Trophoblast cell (in vitro differentiated cells and primary cell): ENCODE measurements at regions not wholly inside any gene's neighbourhood (a gene's known extent, or its start where the extent isn't known, plus 50 kb on each side); places are given as distances from the start of the nearest gene placed in this dataset.
"Not testable (repeated sequence)": the region's sequence is repeated elsewhere in the genome, so short reads cannot be mapped to it uniquely, and the experiment has no call there.

Experiments
- DNase-seq, 2 donors: peaks; one replicate each; pipeline ENCODE4 v3.0.0-alpha.2; 2016
- H2AFZ ChIP-seq: 2 replicates; pipeline ENCODE4 v1.6.1; 2013; ENCODE audit warnings: low read length, moderate library complexity, mild to moderate bottlenecking; ENCODE audit not compliant: insufficient read depth, poor library complexity
- H2AK5ac ChIP-seq: 2 replicates; pipeline ENCODE4 v1.6.1; 2013; ENCODE audit warnings: mild to moderate bottlenecking, low read length
- H2BK120ac ChIP-seq: 2 replicates; pipeline ENCODE4 v1.6.1; 2013; ENCODE audit warnings: low read length, mild to moderate bottlenecking, moderate library complexity; ENCODE audit not compliant: insufficient read depth, poor library complexity
- H2BK12ac ChIP-seq: 2 replicates; pipeline ENCODE4 v1.6.1; 2013; ENCODE audit warnings: mild to moderate bottlenecking, low read length, moderate library complexity
- H2BK5ac ChIP-seq: 2 replicates; pipeline ENCODE4 v1.6.1; 2013; ENCODE audit warnings: low read length, low read depth, moderate library complexity, mild to moderate bottlenecking; ENCODE audit not compliant: poor library complexity
- H3K14ac ChIP-seq: 2 replicates; pipeline ENCODE4 v1.6.1; 2013; ENCODE audit warnings: mild to moderate bottlenecking, low read length
- H3K18ac ChIP-seq: 2 replicates; pipeline ENCODE4 v1.6.1; 2013; ENCODE audit warnings: mild to moderate bottlenecking, low read length
- H3K23ac ChIP-seq: 2 replicates; pipeline ENCODE4 v1.6.1; 2013; ENCODE audit warnings: low read length
- H3K27ac ChIP-seq: 2 replicates; pipeline ENCODE4 v1.5.1; 2013; ENCODE audit warnings: low read depth, mild to moderate bottlenecking, inconsistent platforms, low read length, moderate library complexity
- H3K27me3 ChIP-seq: 2 replicates; pipeline ENCODE4 v1.6.1; 2013; ENCODE audit warnings: inconsistent platforms, mild to moderate bottlenecking, low read length, moderate library complexity; ENCODE audit not compliant: insufficient read depth
- H3K36me3 ChIP-seq, 2 experiments: 1 replicate in 1 of 2; 2 replicates in 1 of 2; pipeline ENCODE4 v1.6.1; 2013; ENCODE audit warnings: low read length in 2 of 2, mild to moderate bottlenecking in 2 of 2, moderate library complexity in 1 of 2; ENCODE audit not compliant: insufficient read depth in 2 of 2, control insufficient read depth in 1 of 2
- H3K4ac ChIP-seq: 2 replicates; pipeline ENCODE4 v1.6.1; 2013; ENCODE audit warnings: low read depth, mild to moderate bottlenecking, low read length, moderate library complexity
- H3K4me1 ChIP-seq, 2 experiments: 1 replicate in 1 of 2; 2 replicates in 1 of 2; pipeline ENCODE4 v1.6.1; 2013; ENCODE audit warnings: low read length in 2 of 2, mild to moderate bottlenecking in 2 of 2, moderate library complexity in 1 of 2; ENCODE audit not compliant: insufficient read depth in 2 of 2, control insufficient read depth in 1 of 2
- H3K4me2 ChIP-seq: 2 replicates; pipeline ENCODE4 v1.6.1; 2013; ENCODE audit warnings: inconsistent platforms, mild to moderate bottlenecking, low read length, moderate library complexity
- H3K4me3 ChIP-seq: 2 replicates; pipeline ENCODE4 v1.5.1; 2013; ENCODE audit warnings: mild to moderate bottlenecking, low read depth, low read length, inconsistent platforms
- H3K79me1 ChIP-seq: one replicate; pipeline ENCODE4 v1.6.1; 2013; ENCODE audit warnings: low read length
- H3K79me2 ChIP-seq: 2 replicates; pipeline ENCODE4 v1.6.1; 2013; ENCODE audit warnings: low read length, mild to moderate bottlenecking; ENCODE audit not compliant: control insufficient read depth, insufficient read depth, poor library complexity
- H3K9ac ChIP-seq: 2 replicates; pipeline ENCODE4 v1.6.1; 2013; ENCODE audit warnings: mild to moderate bottlenecking, low read length
- H3K9me3 ChIP-seq: 2 replicates; pipeline ENCODE4 v1.6.1; 2013; ENCODE audit warnings: low read depth, mild to moderate bottlenecking, control low read depth, inconsistent platforms, low read length; ENCODE audit not compliant: insufficient read depth
- H4K12ac ChIP-seq: 2 replicates; pipeline ENCODE4 v1.6.1; 2013; ENCODE audit warnings: low read depth, mild to moderate bottlenecking, low read length, moderate library complexity
- H4K8ac ChIP-seq: 2 replicates; pipeline ENCODE4 v1.6.1; 2013; ENCODE audit warnings: low read depth, mild to moderate bottlenecking, low read length, moderate library complexity
- H4K91ac ChIP-seq: one replicate; pipeline ENCODE4 v1.6.1; 2013; ENCODE audit warnings: low read depth, mild to moderate bottlenecking, low read length, moderate library complexity
- WGBS: extraction: QIAGEN DNeasy Blood & Tissue Kit; methylation state at CpG from one replicate; pipeline ENCODE4 v1.1.7; 2013; ENCODE audit warnings: missing lambda C conversion rate; ENCODE audit not compliant: insufficient read length, insufficient coverage; ENCODE audit errors: extremely low coverage; 5-methylcytosine and 5-hydroxymethylcytosine counted together

DNA sequence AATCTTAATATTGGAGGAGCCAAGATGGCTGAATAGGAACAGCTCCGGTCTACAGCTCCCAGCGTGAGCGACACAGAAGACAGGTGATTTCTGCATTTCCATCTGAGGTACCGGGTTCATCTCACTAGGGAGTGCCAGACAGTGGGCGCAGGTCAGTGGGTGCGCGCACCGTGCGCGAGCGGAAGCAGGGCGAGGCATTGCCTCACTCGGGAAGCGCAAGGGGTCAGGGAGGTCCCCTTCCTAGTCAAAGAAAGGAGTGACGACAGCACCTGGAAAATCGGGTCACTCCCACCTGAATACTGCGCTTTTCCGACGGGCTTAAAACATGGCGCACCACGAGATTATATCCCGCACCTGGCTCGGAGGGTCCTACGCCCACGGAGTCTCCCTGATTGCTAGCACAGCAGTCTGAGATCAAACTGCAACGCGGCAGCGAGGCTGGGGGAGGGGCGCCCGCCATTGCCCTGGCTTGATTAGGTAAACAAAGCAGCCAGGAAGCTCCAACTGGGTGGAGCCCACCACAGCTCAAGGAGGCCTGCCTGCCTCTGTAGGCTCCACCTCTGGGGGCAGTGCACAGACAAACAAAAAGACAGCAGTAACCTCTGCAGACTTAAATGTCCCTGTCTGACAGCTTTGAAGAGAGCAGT is 383.9 kb upstream of the CDIN1 start:
- H3K4me1 ChIP-seq, H4K91ac ChIP-seq, H3K23ac ChIP-seq, H3K79me2 ChIP-seq, H3K9me3 ChIP-seq, H2BK120ac ChIP-seq, H4K8ac ChIP-seq, H3K4ac ChIP-seq, H3K4me3 ChIP-seq, H2AFZ ChIP-seq, H3K18ac ChIP-seq, H2AK5ac ChIP-seq, H3K9ac ChIP-seq, H2BK5ac ChIP-seq, H3K79me1 ChIP-seq, H4K12ac ChIP-seq, H3K36me3 ChIP-seq, H3K4me2 ChIP-seq, H2BK12ac ChIP-seq, H3K27ac ChIP-seq, H3K27me3 ChIP-seq, H3K14ac ChIP-seq: not testable (repeated sequence)
- DNase-seq, result peak in 1 of 2 donors; percentile 15
- no CpG with 5 or more reads among the region's 30 CpGs for WGBS

DNA sequence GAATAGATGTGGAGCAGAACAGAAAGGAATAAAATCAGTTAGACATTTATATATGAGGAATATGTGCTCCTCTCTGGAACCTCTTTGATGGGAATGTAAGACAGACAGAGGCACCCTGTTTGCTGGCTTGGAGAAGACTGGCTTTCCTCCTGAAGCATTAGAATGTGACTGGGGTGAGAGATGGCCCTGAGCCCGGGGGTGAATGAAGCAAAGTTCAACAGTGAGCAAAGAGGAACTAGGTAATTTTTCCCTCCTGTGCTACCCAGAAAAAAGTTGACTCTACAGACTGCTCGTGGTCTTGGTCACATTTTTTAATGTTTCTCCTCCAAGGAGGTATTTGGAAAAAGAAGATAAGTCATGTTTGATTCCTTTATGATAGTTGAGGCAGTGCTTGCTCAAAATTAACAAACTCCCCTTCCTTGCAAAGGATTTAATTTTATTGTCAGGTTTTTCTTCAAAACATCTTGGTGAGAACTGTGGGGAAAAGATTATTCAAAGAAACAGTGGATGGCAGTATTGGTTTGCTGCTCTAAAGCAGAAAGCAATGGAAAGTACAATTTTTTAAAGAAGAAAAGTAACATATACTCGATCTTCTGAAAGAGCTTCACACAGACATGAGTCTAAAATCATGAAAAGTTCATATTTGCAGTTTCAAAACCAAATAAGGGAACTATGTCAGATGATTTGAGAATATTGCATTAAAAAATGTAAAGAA is 370.4 kb upstream of the CDIN1 start:
- no peaks in the 10 kb centered on the region for H3K79me1 ChIP-seq
- H3K27me3 ChIP-seq, result no peaks in the 10 kb centered on the region
- H3K4me2 ChIP-seq, result no peak overlapping the region
- H3K9me3 ChIP-seq, result no peaks in the 10 kb centered on the region
- no peak overlapping the region for H4K12ac ChIP-seq
- H3K36me3 ChIP-seq, result no peaks in the 10 kb centered on the region
- no peak overlapping the region for H2AFZ ChIP-seq
- no peak overlapping the region for H2BK12ac ChIP-seq
- no peak overlapping the region for H2BK120ac ChIP-seq
- H4K8ac ChIP-seq, result no peak overlapping the region
- H3K27ac ChIP-seq, result no peak overlapping the region
- no peak overlapping the region for H3K9ac ChIP-seq
- H3K79me2 ChIP-seq, result no peaks in the 10 kb centered on the region
- H3K4me1 ChIP-seq, result no peaks in the 10 kb centered on the region
- H3K4me3 ChIP-seq, result no peak overlapping the region
- H4K91ac ChIP-seq, result no peak overlapping the region
- H2BK5ac ChIP-seq, result no peak overlapping the region
- WGBS, result no CpG with 5 or more reads among the region's 3 CpGs
- no peak overlapping the region for H3K18ac ChIP-seq
- no peak for DNase-seq
- no peak overlapping the region for H2AK5ac ChIP-seq
- H3K23ac ChIP-seq, result no peak overlapping the region
- H3K4ac ChIP-seq, result no peak overlapping the region
- H3K14ac ChIP-seq, result no peak overlapping the region

DNA sequence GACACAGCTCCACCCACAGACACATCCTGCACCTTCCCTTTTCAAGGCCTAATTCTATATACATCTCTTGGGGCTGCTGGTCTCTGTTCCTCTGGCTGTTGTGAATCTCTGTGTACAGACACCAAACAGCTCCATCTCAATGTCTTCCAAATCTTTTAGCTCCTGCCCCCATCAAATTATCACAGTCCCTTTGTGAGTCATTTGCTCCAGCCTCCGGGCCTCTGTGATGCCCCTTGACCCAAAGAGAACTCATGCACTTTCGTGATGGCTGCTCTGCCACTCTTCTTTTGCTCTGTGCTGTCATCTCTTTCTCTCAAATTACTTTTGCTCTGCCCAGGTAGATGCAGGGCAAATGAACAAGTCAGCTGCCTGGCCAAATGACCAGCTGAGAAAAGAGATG is 369.0 kb upstream of the CDIN1 start:
- no peak overlapping the region for H3K4me2 ChIP-seq
- H3K79me2 ChIP-seq, result no peaks in the 10 kb centered on the region
- no peak overlapping the region for H2BK12ac ChIP-seq
- no peak overlapping the region for H3K4me3 ChIP-seq
- H3K27ac ChIP-seq, result no peak overlapping the region
- no peak overlapping the region for H2AFZ ChIP-seq
- no CpG with 5 or more reads among the region's 2 CpGs for WGBS
- no peak overlapping the region for H4K91ac ChIP-seq
- no peaks in the 10 kb centered on the region for H3K4me1 ChIP-seq
- no peak overlapping the region for H3K4ac ChIP-seq
- no peak overlapping the region for H2BK5ac ChIP-seq
- H3K9me3 ChIP-seq, result no peaks in the 10 kb centered on the region
- H3K23ac ChIP-seq, result no peak overlapping the region
- H3K14ac ChIP-seq, result no peak overlapping the region
- H4K12ac ChIP-seq, result no peak overlapping the region
- no peak overlapping the region for H2AK5ac ChIP-seq
- no peak overlapping the region for H2BK120ac ChIP-seq
- no peaks in the 10 kb centered on the region for H3K79me1 ChIP-seq
- H3K36me3 ChIP-seq, result no peaks in the 10 kb centered on the region
- DNase-seq, result peak; percentile 23 to 61
- H3K27me3 ChIP-seq, result no peaks in the 10 kb centered on the region
- no peak overlapping the region for H3K18ac ChIP-seq
- H4K8ac ChIP-seq, result no peak overlapping the region
- H3K9ac ChIP-seq, result no peak overlapping the region

DNA sequence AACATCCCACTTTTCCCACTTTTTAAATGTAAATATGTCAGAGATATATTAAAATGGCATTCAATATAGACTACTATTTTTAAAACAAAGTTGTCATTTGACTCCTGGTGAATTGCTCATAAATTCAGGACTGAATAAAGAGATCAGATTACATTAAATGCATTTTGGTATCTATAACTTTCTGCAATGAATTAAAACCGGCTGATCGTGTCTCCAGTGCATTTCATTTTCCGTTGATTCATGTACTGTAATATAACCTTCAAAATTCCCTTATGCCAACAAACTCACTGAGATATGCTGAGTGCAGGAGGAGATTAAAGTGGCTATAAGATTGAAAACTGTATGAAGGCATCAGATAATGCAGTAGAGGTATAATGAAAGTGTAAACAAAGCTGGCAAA is 361.1 kb upstream of the CDIN1 start:
- H3K79me1 ChIP-seq, result no peaks in the 10 kb centered on the region
- no peaks in the 10 kb centered on the region for H3K36me3 ChIP-seq
- H2AK5ac ChIP-seq, result no peak overlapping the region
- H3K4ac ChIP-seq, result no peak overlapping the region
- no peak overlapping the region for H3K23ac ChIP-seq
- no peak overlapping the region for H2AFZ ChIP-seq
- no peak overlapping the region for H4K91ac ChIP-seq
- no peak overlapping the region for H3K14ac ChIP-seq
- no peak overlapping the region for H3K18ac ChIP-seq
- H3K4me2 ChIP-seq, result no peak overlapping the region
- no peak overlapping the region for H2BK12ac ChIP-seq
- H4K12ac ChIP-seq, result no peak overlapping the region
- H2BK5ac ChIP-seq, result no peak overlapping the region
- H3K27me3 ChIP-seq, result no peaks in the 10 kb centered on the region
- no peak overlapping the region for H2BK120ac ChIP-seq
- no CpG with 5 or more reads among the region's 3 CpGs for WGBS
- no peak for DNase-seq
- no peak overlapping the region for H3K9ac ChIP-seq
- H3K27ac ChIP-seq, result no peak overlapping the region
- H3K4me3 ChIP-seq, result no peak overlapping the region
- H3K9me3 ChIP-seq, result peaks cover 3% of the 10 kb centered on the region
- H3K4me1 ChIP-seq, result no peaks in the 10 kb centered on the region
- no peak overlapping the region for H4K8ac ChIP-seq
- no peaks in the 10 kb centered on the region for H3K79me2 ChIP-seq
